ENCODE measurements at regions not wholly inside any gene's neighbourhood (a gene's known extent, or its start where the extent isn't known, plus 50 kb on each side); places are given as distances from the start of the nearest gene placed in this dataset.

DNA sequence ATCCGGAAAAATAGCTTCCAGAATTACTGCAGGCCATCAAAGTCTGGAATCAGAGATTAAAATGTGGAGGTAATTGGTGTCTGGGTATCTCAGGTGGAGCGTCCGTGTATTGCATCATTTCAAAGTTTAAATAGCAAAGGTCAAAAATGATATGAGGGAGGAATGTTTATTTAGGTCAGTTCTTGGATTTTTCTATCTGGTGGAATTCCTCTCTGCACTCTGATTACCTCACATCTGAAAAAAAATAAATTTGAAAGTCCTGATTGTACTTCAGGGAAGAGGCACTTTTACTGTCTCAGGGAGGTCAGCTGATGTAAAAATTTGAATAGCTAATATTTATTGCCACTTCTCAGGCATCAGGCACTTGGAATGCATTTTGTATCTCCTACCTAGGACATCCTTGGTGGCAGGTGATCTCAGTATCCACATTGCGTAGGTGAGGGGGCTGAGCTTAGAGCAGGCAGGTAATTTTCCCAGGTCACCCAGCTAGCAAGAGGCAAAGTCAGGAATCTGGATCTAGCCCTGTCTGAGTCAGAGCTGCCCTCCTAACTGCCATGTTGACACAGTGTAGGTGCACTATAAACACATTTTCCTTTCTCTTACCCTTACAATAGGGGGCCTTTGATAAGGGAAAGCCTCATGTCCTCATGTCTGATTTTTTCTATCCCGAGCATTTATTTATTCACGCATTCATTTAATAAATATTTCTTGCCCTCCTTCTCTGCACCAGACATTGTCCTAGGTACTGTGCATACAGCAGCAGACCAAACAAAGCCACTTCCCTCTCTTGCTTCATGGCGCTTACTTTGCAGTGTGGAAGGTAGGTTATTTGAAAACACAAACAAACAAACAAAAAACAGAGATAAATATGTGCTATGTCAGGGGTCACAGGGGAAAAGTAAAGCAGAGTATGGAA is 454.3 kb downstream of the HAPSTR1 start:
- Histone ChIP-seq H3K27me3 (ENCODE audit: control insufficient read depth in 3 of 3, insufficient read depth in 3 of 3, low read length in 2 of 3) (no peaks in the 10 kb centered on the region), H3K4me3 (no peak overlapping the region), H3K4me1 (ENCODE audit: control insufficient read depth in 5 of 5, insufficient read depth in 5 of 5, low read length in 5 of 5) (no peaks in the 10 kb centered on the region), H3K9me3 (ENCODE audit: control insufficient read depth in 4 of 4, insufficient read depth in 3 of 4, low read length in 3 of 4) (no peaks in the 10 kb centered on the region), H3K9ac (ENCODE audit: insufficient read depth in 1 of 2, low read length in 2 of 2) (no peak overlapping the region), H3K36me3 (ENCODE audit: control insufficient read depth in 4 of 4, insufficient read depth in 4 of 4, low read length in 4 of 4) (no peaks in the 10 kb centered on the region), H3K27ac (ENCODE audit: low read depth in 1 of 2, low read length in 1 of 2) (no peak overlapping the region)
- 81 to 87% methylated on average over 7 of the region's 7 CpGs for WGBS, 2 donors
- no peak for DNase-seq
- no peak for ATAC-seq (ENCODE audit: insufficient read depth, low FRiP score)
- TF ChIP-seq CTCF (IDR thresholded peaks at IDR 0.05; ENCODE audit: control extremely low read depth, extremely low read depth), result no peak

- Histone ChIP-seq H3K36me3 (ENCODE audit: control insufficient read depth in 4 of 4, insufficient read depth in 4 of 4, low read length in 4 of 4) (no peaks in the 10 kb centered on the region), H3K9ac (ENCODE audit: insufficient read depth in 1 of 2, low read length in 2 of 2) (no peak overlapping the region), H3K9me3 (ENCODE audit: control insufficient read depth in 4 of 4, insufficient read depth in 3 of 4, low read length in 3 of 4) (peaks cover 0 to 3% (median 0%) of the 10 kb centered on the region in 4 donors), H3K4me3 (no peak overlapping the region), H3K27ac (ENCODE audit: low read depth in 1 of 2, low read length in 1 of 2) (no peak overlapping the region), H3K4me1 (ENCODE audit: control insufficient read depth in 5 of 5, insufficient read depth in 5 of 5, low read length in 5 of 5) (no peaks in the 10 kb centered on the region), H3K27me3 (ENCODE audit: control insufficient read depth in 3 of 3, insufficient read depth in 3 of 3, low read length in 2 of 3) (no peaks in the 10 kb centered on the region)
- WGBS, 2 donors, result 89 to 93% methylated on average over 2 of the region's 2 CpGs
- DNase-seq, result no peak
- TF ChIP-seq CTCF (IDR thresholded peaks at IDR 0.05; ENCODE audit: control extremely low read depth, extremely low read depth), result no peak
- no peak for ATAC-seq (ENCODE audit: insufficient read depth, low FRiP score)
These were observed 455.0 kb downstream of the HAPSTR1 start for GRCh38 chr16:9546438-9546786.

- Histone ChIP-seq H3K4me1 (ENCODE audit: control insufficient read depth in 5 of 5, insufficient read depth in 5 of 5, low read length in 5 of 5) (no peaks in the 10 kb centered on the region), H3K27me3 (ENCODE audit: control insufficient read depth in 3 of 3, insufficient read depth in 3 of 3, low read length in 2 of 3) (no peaks in the 10 kb centered on the region), H3K9me3 (ENCODE audit: control insufficient read depth in 4 of 4, insufficient read depth in 3 of 4, low read length in 3 of 4) (peaks cover 0 to 3% (median 0%) of the 10 kb centered on the region in 4 donors), H3K36me3 (ENCODE audit: control insufficient read depth in 4 of 4, insufficient read depth in 4 of 4, low read length in 4 of 4) (no peaks in the 10 kb centered on the region), H3K27ac (ENCODE audit: low read depth in 1 of 2, low read length in 1 of 2) (no peak overlapping the region), H3K4me3 (no peak overlapping the region), H3K9ac (ENCODE audit: insufficient read depth in 1 of 2, low read length in 2 of 2) (no peak overlapping the region)
- no peak for TF ChIP-seq CTCF (IDR thresholded peaks at IDR 0.05; ENCODE audit: control extremely low read depth, extremely low read depth)
- 44 to 59% methylated on average over 5 of the region's 5 CpGs for whole genome bisulfite sequencing, 2 donors
- no peak for ATAC-seq (ENCODE audit: insufficient read depth, low FRiP score)
- DNase-seq, result no peak
These were observed 458.0 kb downstream of the HAPSTR1 start for GRCh38 chr16:9549487-9549886.
